Type B pancreatic cell (in vitro differentiated cells): ENCODE measurements at regions not wholly inside any gene's neighbourhood (a gene's known extent, or its start where the extent isn't known, plus 50 kb on each side); places are given as distances from the start of the nearest gene placed in this dataset.

Experiments
- DNase-seq: peaks from one replicate; pipeline ENCODE4 v3.0.0; 2021; ENCODE audit warnings: mixed read lengths; ENCODE audit not compliant: unreplicated experiment; ENCODE audit errors: extremely low spot score
- H3K27ac Mint-ChIP-seq: 2 replicates; pipeline ENCODE4 v1.8.0; 2021; ENCODE audit warnings: mild to moderate bottlenecking, mixed read lengths
- H3K27me3 Mint-ChIP-seq: 2 replicates; pipeline ENCODE4 v1.8.0; 2021; ENCODE audit warnings: mixed read lengths
- H3K36me3 Mint-ChIP-seq: 2 replicates; pipeline ENCODE4 v1.8.0; 2021; ENCODE audit warnings: mixed read lengths
- H3K4me1 Mint-ChIP-seq: one replicate; pipeline ENCODE4 v1.8.0; 2021; ENCODE audit warnings: mixed read lengths; ENCODE audit not compliant: unreplicated experiment
- H3K4me3 Mint-ChIP-seq: 2 replicates; pipeline ENCODE4 v1.8.0; 2021; ENCODE audit warnings: mild to moderate bottlenecking, mixed read lengths
- H3K9me3 Mint-ChIP-seq: 2 replicates; pipeline ENCODE4 v1.8.0; 2021; ENCODE audit warnings: mixed read lengths
- TF ChIP-seq, protein P1 (sequence below): fragments of 200-600 bp; sonication (generic); conservative IDR thresholded peaks from 2 replicates; pipeline ENCODE4 v1.5.0; 2021; ENCODE audit warnings: antibody characterized with exemption, mild to moderate bottlenecking

- no peak overlapping the region for H3K4me3 Mint-ChIP-seq
- TF ChIP-seq, protein P1, sequence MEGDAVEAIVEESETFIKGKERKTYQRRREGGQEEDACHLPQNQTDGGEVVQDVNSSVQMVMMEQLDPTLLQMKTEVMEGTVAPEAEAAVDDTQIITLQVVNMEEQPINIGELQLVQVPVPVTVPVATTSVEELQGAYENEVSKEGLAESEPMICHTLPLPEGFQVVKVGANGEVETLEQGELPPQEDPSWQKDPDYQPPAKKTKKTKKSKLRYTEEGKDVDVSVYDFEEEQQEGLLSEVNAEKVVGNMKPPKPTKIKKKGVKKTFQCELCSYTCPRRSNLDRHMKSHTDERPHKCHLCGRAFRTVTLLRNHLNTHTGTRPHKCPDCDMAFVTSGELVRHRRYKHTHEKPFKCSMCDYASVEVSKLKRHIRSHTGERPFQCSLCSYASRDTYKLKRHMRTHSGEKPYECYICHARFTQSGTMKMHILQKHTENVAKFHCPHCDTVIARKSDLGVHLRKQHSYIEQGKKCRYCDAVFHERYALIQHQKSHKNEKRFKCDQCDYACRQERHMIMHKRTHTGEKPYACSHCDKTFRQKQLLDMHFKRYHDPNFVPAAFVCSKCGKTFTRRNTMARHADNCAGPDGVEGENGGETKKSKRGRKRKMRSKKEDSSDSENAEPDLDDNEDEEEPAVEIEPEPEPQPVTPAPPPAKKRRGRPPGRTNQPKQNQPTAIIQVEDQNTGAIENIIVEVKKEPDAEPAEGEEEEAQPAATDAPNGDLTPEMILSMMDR, result no peak
- no peaks in the 10 kb centered on the region for H3K4me1 Mint-ChIP-seq
- H3K9me3 Mint-ChIP-seq, result peaks cover 6% of the 10 kb centered on the region
- H3K27me3 Mint-ChIP-seq, result no peaks in the 10 kb centered on the region
- no peak for DNase-seq
- no peaks in the 10 kb centered on the region for H3K36me3 Mint-ChIP-seq
- no peak overlapping the region for H3K27ac Mint-ChIP-seq
Measured at GRCh38 chr9:20014168-20014567, 225.3 kb upstream of the SLC24A2 start.

DNA sequence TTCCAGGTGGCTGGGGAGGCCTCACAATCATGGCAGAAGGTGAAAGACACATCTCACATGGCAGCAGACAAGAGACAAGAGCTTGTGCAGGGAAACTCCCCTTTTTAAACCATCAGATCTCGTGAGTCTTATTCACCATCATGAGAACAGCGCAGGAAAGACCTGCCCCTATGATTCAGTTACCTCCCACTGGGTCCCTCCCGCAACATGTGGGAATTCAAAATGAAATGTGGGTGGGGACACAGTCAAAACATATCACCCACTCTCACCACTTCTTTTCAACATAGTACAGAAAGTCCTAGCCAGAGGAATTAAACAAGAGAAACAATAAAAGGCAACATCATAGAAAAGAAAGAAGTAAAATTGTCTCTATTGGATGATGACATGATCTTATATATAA is 223.4 kb upstream of the SLC24A2 start:
- Mint-ChIP-seq H3K27me3 (no peaks in the 10 kb centered on the region), H3K4me3 (no peak overlapping the region), H3K27ac (no peak overlapping the region), H3K36me3 (no peaks in the 10 kb centered on the region), H3K9me3 (peaks cover 6% of the 10 kb centered on the region), H3K4me1 (no peaks in the 10 kb centered on the region)
- no peak for DNase-seq
- TF ChIP-seq, protein P1, result no peak

- TF ChIP-seq, protein P1, result no peak
- H3K9me3 Mint-ChIP-seq, result peaks cover 6% of the 10 kb centered on the region
- H3K4me3 Mint-ChIP-seq, result no peak overlapping the region
- H3K27me3 Mint-ChIP-seq, result no peaks in the 10 kb centered on the region
- H3K4me1 Mint-ChIP-seq, result no peaks in the 10 kb centered on the region
- no peak overlapping the region for H3K27ac Mint-ChIP-seq
- no peak for DNase-seq
- H3K36me3 Mint-ChIP-seq, result no peaks in the 10 kb centered on the region
Measured at GRCh38 chr9:20009606-20010005, 220.8 kb upstream of the SLC24A2 start.

DNA sequence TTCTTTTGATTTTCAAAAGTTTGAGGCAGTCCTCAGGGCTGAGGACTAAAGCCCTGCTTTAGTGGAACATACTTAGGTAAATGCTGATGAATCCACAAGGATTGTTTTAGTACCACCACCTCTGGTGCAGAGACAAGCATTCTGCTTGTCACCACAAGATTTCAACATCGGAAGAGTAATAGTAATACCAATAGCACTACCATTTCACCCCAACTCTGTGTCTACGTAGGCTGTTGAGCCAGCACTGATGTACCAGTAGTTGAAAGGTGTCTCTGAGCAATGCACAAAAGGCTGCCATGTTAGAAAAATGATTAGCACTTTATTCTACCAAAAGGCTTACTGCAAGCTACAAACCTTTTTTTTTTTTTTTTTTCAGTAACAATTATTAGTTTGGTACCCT is 213.2 kb upstream of the SLC24A2 start:
- DNase-seq, result no peak
- Mint-ChIP-seq H3K27me3 (no peaks in the 10 kb centered on the region), H3K4me3 (no peak overlapping the region), H3K4me1 (peaks cover 4% of the 10 kb centered on the region), H3K36me3 (no peaks in the 10 kb centered on the region), H3K9me3 (peaks cover 4% of the 10 kb centered on the region), H3K27ac (no peak overlapping the region)
- TF ChIP-seq, protein P1, result no peak

- Mint-ChIP-seq H3K27me3 (no peaks in the 10 kb centered on the region), H3K36me3 (no peaks in the 10 kb centered on the region), H3K9me3 (peaks cover 4% of the 10 kb centered on the region), H3K27ac (no peak overlapping the region), H3K4me3 (no peak overlapping the region), H3K4me1 (peaks cover 4% of the 10 kb centered on the region)
- TF ChIP-seq, protein P1, result no peak
- DNase-seq, result no peak
Measured at GRCh38 chr9:20001058-20001457, 212.2 kb upstream of the SLC24A2 start.

GRCh38 chr9:19999491-20000057 is 210.7 kb upstream of the SLC24A2 start:
- H3K27ac Mint-ChIP-seq, result no peak overlapping the region

More at GRCh38 chr9:19999491-20000057, 210.7 kb upstream of the SLC24A2 start:
- no peak for DNase-seq
- TF ChIP-seq, protein P1, result no peak
- peaks cover 4% of the 10 kb centered on the region for H3K9me3 Mint-ChIP-seq
- H3K4me3 Mint-ChIP-seq, result no peak overlapping the region
- no peaks in the 10 kb centered on the region for H3K27me3 Mint-ChIP-seq
- peaks cover 4% of the 10 kb centered on the region for H3K4me1 Mint-ChIP-seq
- no peaks in the 10 kb centered on the region for H3K36me3 Mint-ChIP-seq
